Stomach (tissue), 8 donors: ENCODE measurements at regions not wholly inside any gene's neighbourhood (a gene's known extent, or its start where the extent isn't known, plus 50 kb on each side); places are given as distances from the start of the nearest gene placed in this dataset.

ENCODE experiments used
- DNase-seq, 2 donors: peaks; one replicate each; pipeline versions ENCODE4 v3.0.0 to v3.0.0-alpha.2; 2013 to 2019
- H3K27ac ChIP-seq, 5 donors: fragments of 200-600 bp in 4 of 5; sonication (generic) in 4 of 5; one replicate each; pipeline ENCODE4 v1.5.1; 2013 to 2019; ENCODE audit warnings: mild to moderate bottlenecking in 1 of 5, moderate library complexity in 1 of 5
- H3K27me3 ChIP-seq, 3 donors: fragments of 200-600 bp; sonication (generic); one replicate each; pipeline ENCODE4 v1.5.1; 2017 to 2019; ENCODE audit warnings: mixed run types in 1 of 3
- H3K36me3 ChIP-seq, 4 donors: fragments of 200-600 bp; sonication (generic); 1 replicate in 3 of 4; 2 replicates in 1 of 4; pipeline ENCODE4 v1.5.1; 2016 to 2019
- H3K4me1 ChIP-seq, 4 donors: fragments of 200-600 bp; sonication (generic); one replicate each; pipeline ENCODE4 v1.5.1; 2016 to 2019
- H3K4me3 ChIP-seq, 4 donors: fragments of 200-600 bp; sonication (generic) in 3 of 4; one replicate each; pipeline ENCODE4 v1.5.1; 2016 to 2019; ENCODE audit warnings: mild to moderate bottlenecking in 1 of 4
- H3K9me3 ChIP-seq, 4 donors: fragments of 200-600 bp; sonication (generic); one replicate each; pipeline ENCODE4 v1.5.1; 2016 to 2019
- CTCF ChIP-seq, 7 experiments: fragments of 450-650 bp in 4 of 7; fragments of 200-600 bp in 3 of 7; sonication (generic) in 3 of 7; IDR thresholded peaks; one replicate each; pipeline ENCODE4 v1.5.1; 2016 to 2019; ENCODE audit warnings: antibody characterized with exemption in 7 of 7, control low read depth in 2 of 7, mild to moderate bottlenecking in 1 of 7
- EP300 ChIP-seq: sonication (generic); formaldehyde crosslinking; IDR thresholded peaks from one replicate; pipeline ENCODE4 v1.6.1; 2017; ENCODE audit warnings: antibody characterized with exemption
- POLR2A ChIP-seq, 4 donors: fragments of 450-650 bp; IDR thresholded peaks; one replicate each; pipeline ENCODE4 v1.6.1; 2016; ENCODE audit warnings: antibody characterized with exemption in 4 of 4, control low read depth in 2 of 4, mild to moderate bottlenecking in 1 of 4, moderate library complexity in 1 of 4
- POLR2AphosphoS5 ChIP-seq, 3 donors: sonication (generic); formaldehyde crosslinking; IDR thresholded peaks; one replicate each; pipeline ENCODE4 v1.6.1; 2016; ENCODE audit warnings: antibody characterized with exemption in 3 of 3
- WGBS, 5 donors: extraction: QIAGEN DNeasy Blood & Tissue Kit in 3 of 5; methylation state at CpG; one replicate each; pipeline versions ENCODE4 v1.1.5 to v1.1.7; 2013 to 2018; 5-methylcytosine and 5-hydroxymethylcytosine counted together
- intact Hi-C: fragments of 100-400 bp; cut with DNase I; formaldehyde crosslinking; loops from one replicate; pipeline ENCODE4 v1.15.1; 2023; ENCODE audit warnings: low total_unique reads
- donor health status: healthy with polysubstance abuse.
- donor health status: Bipolar disorder and iron deficiency.
- donor health status: healthy.

- H3K9me3 ChIP-seq = no peaks in the 10 kb centered on the region
- H3K36me3 ChIP-seq = no peaks in the 10 kb centered on the region
- TF ChIP-seq EP300 (no peak), CTCF (IDR thresholded peaks at IDR 0.05) (no peak), POLR2A (IDR thresholded peaks at IDR 0.05) (no peak), POLR2AphosphoS5 (IDR thresholded peaks at IDR 0.05) (no peak)
- intact Hi-C loops = no loop called here
- no peak overlapping the region for H3K4me3 ChIP-seq
- H3K27me3 ChIP-seq = peaks cover 0 to 4% (median 0%) of the 10 kb centered on the region in 3 donors
- no peaks in the 10 kb centered on the region for H3K4me1 ChIP-seq
- DNase-seq = no peak
- H3K27ac ChIP-seq = no peak overlapping the region
- WGBS, 5 donors = 84 to 93% (median 86%) methylated on average over 9 of the region's 9 CpGs
Observed at GRCh38 chr11:116386118-116386699, 386.6 kb downstream of the BUD13 start.

GRCh38 chr11:116384876-116385275 lies 387.9 kb downstream of the BUD13 start:
- no peaks in the 10 kb centered on the region for H3K4me1 ChIP-seq
- H3K27me3 ChIP-seq = peaks cover 0 to 14% (median 0%) of the 10 kb centered on the region in 3 donors
- no peaks in the 10 kb centered on the region for H3K36me3 ChIP-seq
- no peak overlapping the region for H3K4me3 ChIP-seq
- no peaks in the 10 kb centered on the region for H3K9me3 ChIP-seq
- 78 to 85% (median 82%) methylated on average over 4 of the region's 4 CpGs for WGBS, 5 donors
- intact Hi-C loops = no loop called here
- DNase-seq = no peak
- no peak overlapping the region for H3K27ac ChIP-seq
- no peak for TF ChIP-seq POLR2A (IDR thresholded peaks at IDR 0.05)
- TF ChIP-seq CTCF (IDR thresholded peaks at IDR 0.05) = no peak
- no peak for TF ChIP-seq POLR2AphosphoS5 (IDR thresholded peaks at IDR 0.05)
- no peak for TF ChIP-seq EP300

GRCh38 chr11:116384407-116384806 lies 388.4 kb downstream of the BUD13 start:
- H3K9me3 ChIP-seq = no peaks in the 10 kb centered on the region
- no peak overlapping the region for H3K27ac ChIP-seq
- TF ChIP-seq EP300 (no peak), POLR2A (IDR thresholded peaks at IDR 0.05) (no peak), POLR2AphosphoS5 (IDR thresholded peaks at IDR 0.05) (no peak), CTCF (IDR thresholded peaks at IDR 0.05) (no peak)
- no peaks in the 10 kb centered on the region for H3K36me3 ChIP-seq
- no peak overlapping the region for H3K4me3 ChIP-seq
- WGBS, 5 donors = 46 to 58% (median 51%) methylated on average over 4 to 5 of the region's 5 CpGs
- H3K27me3 ChIP-seq = peaks cover 0 to 14% (median 0%) of the 10 kb centered on the region in 3 donors
- H3K4me1 ChIP-seq = no peaks in the 10 kb centered on the region
- intact Hi-C loops = no loop called here
- peak in 1 of 2 donors; percentile 67 for DNase-seq

GRCh38 chr11:116379185-116379828 lies 393.5 kb downstream of the BUD13 start:
- no peak for TF ChIP-seq POLR2AphosphoS5 (IDR thresholded peaks at IDR 0.05)
- no peak for TF ChIP-seq POLR2A (IDR thresholded peaks at IDR 0.05)
- no peak for TF ChIP-seq CTCF (IDR thresholded peaks at IDR 0.05)
- no peak for TF ChIP-seq EP300
- intact Hi-C loops = no loop called here
- H3K27me3 ChIP-seq = peaks cover 0 to 25% (median 4%) of the 10 kb centered on the region in 3 donors
- no peaks in the 10 kb centered on the region for H3K36me3 ChIP-seq
- DNase-seq = peak in 1 of 2 donors; percentile 82
- no peaks in the 10 kb centered on the region for H3K4me1 ChIP-seq
- 39 to 46% (median 41%) methylated on average over 7 of the region's 7 CpGs for WGBS, 5 donors
- H3K9me3 ChIP-seq = no peaks in the 10 kb centered on the region
- H3K27ac ChIP-seq = no peak overlapping the region
- H3K4me3 ChIP-seq = no peak overlapping the region
